ENCODE measurements at regions not wholly inside any gene's neighbourhood (a gene's known extent, or its start where the extent isn't known, plus 50 kb on each side); places are given as distances from the start of the nearest gene placed in this dataset.

- peak; percentile 6 for DNase-seq (ENCODE audit: low read depth)
- TF ChIP-seq, protein P1, sequence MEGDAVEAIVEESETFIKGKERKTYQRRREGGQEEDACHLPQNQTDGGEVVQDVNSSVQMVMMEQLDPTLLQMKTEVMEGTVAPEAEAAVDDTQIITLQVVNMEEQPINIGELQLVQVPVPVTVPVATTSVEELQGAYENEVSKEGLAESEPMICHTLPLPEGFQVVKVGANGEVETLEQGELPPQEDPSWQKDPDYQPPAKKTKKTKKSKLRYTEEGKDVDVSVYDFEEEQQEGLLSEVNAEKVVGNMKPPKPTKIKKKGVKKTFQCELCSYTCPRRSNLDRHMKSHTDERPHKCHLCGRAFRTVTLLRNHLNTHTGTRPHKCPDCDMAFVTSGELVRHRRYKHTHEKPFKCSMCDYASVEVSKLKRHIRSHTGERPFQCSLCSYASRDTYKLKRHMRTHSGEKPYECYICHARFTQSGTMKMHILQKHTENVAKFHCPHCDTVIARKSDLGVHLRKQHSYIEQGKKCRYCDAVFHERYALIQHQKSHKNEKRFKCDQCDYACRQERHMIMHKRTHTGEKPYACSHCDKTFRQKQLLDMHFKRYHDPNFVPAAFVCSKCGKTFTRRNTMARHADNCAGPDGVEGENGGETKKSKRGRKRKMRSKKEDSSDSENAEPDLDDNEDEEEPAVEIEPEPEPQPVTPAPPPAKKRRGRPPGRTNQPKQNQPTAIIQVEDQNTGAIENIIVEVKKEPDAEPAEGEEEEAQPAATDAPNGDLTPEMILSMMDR (IDR thresholded peaks at IDR 0.05; ENCODE audit: low read depth, low read length), result peak; percentile 2
- TF ChIP-seq POLR2A (IDR thresholded peaks at IDR 0.05; ENCODE audit: extremely low read depth, insufficient read length), result no peak
- H3K4me3 ChIP-seq (ENCODE audit: low read depth, low read length), result no peak overlapping the region
Measured at GRCh38 chrX:122777766-122778165, 406.3 kb upstream of the GRIA3 start.

DNA sequence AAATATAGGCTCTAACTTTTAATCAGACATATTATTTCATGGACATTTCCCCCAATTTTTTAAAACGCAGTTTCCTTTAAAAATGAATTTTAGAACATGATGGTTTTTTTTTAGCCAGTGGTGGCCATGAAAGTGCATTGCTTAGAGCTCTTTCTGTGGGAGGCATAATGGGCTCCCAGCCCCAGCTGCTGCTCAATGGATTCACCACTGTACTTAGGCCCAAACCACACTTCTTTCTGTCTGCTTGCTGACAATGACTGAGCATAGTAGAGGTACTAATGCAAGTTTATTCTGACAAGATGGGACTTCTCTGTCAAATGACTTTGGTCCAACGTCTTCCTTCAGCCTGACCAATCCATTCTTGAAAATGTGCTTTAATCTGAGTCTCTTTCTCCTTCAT lies 400.2 kb upstream of the GRIA3 start:
- no peak for DNase-seq (ENCODE audit: low read depth)
- no peak overlapping the region for H3K4me3 ChIP-seq (ENCODE audit: low read depth, low read length)
- TF ChIP-seq MAX (IDR thresholded peaks at IDR 0.05; ENCODE audit: low read depth, low read length) (no peak), POLR2A (IDR thresholded peaks at IDR 0.05; ENCODE audit: extremely low read depth, insufficient read length) (no peak), MYC (IDR thresholded peaks at IDR 0.05; ENCODE audit: low read depth, low read length) (no peak)
- TF ChIP-seq, protein P1 (IDR thresholded peaks at IDR 0.05; ENCODE audit: low read depth, low read length), result no peak

GRCh38 chrX:122787231-122787630 lies 396.8 kb upstream of the GRIA3 start:
- DNase-seq (ENCODE audit: low read depth), result no peak
- H3K4me3 ChIP-seq (ENCODE audit: low read depth, low read length), result no peak overlapping the region
- TF ChIP-seq POLR2A (IDR thresholded peaks at IDR 0.05; ENCODE audit: extremely low read depth, insufficient read length) (no peak), MYC (IDR thresholded peaks at IDR 0.05; ENCODE audit: low read depth, low read length) (no peak), MAX (IDR thresholded peaks at IDR 0.05; ENCODE audit: low read depth, low read length) (no peak)
- TF ChIP-seq, protein P1 (IDR thresholded peaks at IDR 0.05; ENCODE audit: low read depth, low read length), result no peak

DNA sequence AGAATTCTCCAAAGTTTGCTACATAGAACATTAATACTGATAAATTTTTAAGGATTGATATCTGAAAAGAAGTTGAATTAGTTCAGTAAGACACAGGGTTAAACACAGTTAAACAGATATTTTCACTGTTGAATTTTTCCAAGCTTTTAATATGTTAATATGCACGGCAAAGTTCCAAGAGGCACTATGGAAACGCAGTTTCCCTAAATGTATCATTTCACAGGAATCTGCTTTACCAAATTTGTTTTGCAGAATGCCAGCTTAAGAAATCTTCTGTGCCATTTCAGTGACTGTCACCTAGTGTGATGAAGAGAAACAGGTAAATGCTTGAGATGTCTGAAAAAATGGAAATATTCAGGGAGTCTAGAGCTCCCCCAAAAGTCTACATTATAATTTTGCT lies 395.9 kb upstream of the GRIA3 start:
- no peak for TF ChIP-seq MAX (IDR thresholded peaks at IDR 0.05; ENCODE audit: low read depth, low read length)
- no peak for TF ChIP-seq POLR2A (IDR thresholded peaks at IDR 0.05; ENCODE audit: extremely low read depth, insufficient read length)
- TF ChIP-seq MYC (IDR thresholded peaks at IDR 0.05; ENCODE audit: low read depth, low read length), result no peak
- TF ChIP-seq, protein P1 (IDR thresholded peaks at IDR 0.05; ENCODE audit: low read depth, low read length), result no peak
- no peak for DNase-seq (ENCODE audit: low read depth)
- no peak overlapping the region for H3K4me3 ChIP-seq (ENCODE audit: low read depth, low read length)

- TF ChIP-seq, protein P1 (IDR thresholded peaks at IDR 0.05; ENCODE audit: low read depth, low read length), result no peak
- no peak for TF ChIP-seq MYC (IDR thresholded peaks at IDR 0.05; ENCODE audit: low read depth, low read length)
- no peak for TF ChIP-seq MAX (IDR thresholded peaks at IDR 0.05; ENCODE audit: low read depth, low read length)
- no peak for TF ChIP-seq POLR2A (IDR thresholded peaks at IDR 0.05; ENCODE audit: extremely low read depth, insufficient read length)
- no peak overlapping the region for H3K4me3 ChIP-seq (ENCODE audit: low read depth, low read length)
- no peak for DNase-seq (ENCODE audit: low read depth)
Measured at GRCh38 chrX:122790376-122791095, 393.5 kb upstream of the GRIA3 start.

- no peak for TF ChIP-seq MYC (IDR thresholded peaks at IDR 0.05; ENCODE audit: low read depth, low read length)
- TF ChIP-seq, protein P1 (IDR thresholded peaks at IDR 0.05; ENCODE audit: low read depth, low read length), result no peak
- TF ChIP-seq POLR2A (IDR thresholded peaks at IDR 0.05; ENCODE audit: extremely low read depth, insufficient read length), result no peak
- no peak for TF ChIP-seq MAX (IDR thresholded peaks at IDR 0.05; ENCODE audit: low read depth, low read length)
- H3K4me3 ChIP-seq (ENCODE audit: low read depth, low read length), result no peak overlapping the region
- DNase-seq (ENCODE audit: low read depth), result no peak
Measured at GRCh38 chrX:122813876-122814275, 370.2 kb upstream of the GRIA3 start.

Data from NB4 (cell line).